ENCODE measurements at regions not wholly inside any gene's neighbourhood (a gene's known extent, or its start where the extent isn't known, plus 50 kb on each side); places are given as distances from the start of the nearest gene placed in this dataset.

- no peak for TF ChIP-seq CTCF (IDR thresholded peaks at IDR 0.05)
- no peak for TF ChIP-seq POLR2A (IDR thresholded peaks at IDR 0.05)
Observed at GRCh38 chr9:651371-651770, 190.1 kb upstream of the DMRT1 start.

Data from lower leg skin (tissue), 3 donors.